ENCODE measurements at regions not wholly inside any gene's neighbourhood (a gene's known extent, or its start where the extent isn't known, plus 50 kb on each side); places are given as distances from the start of the nearest gene placed in this dataset.

DNA sequence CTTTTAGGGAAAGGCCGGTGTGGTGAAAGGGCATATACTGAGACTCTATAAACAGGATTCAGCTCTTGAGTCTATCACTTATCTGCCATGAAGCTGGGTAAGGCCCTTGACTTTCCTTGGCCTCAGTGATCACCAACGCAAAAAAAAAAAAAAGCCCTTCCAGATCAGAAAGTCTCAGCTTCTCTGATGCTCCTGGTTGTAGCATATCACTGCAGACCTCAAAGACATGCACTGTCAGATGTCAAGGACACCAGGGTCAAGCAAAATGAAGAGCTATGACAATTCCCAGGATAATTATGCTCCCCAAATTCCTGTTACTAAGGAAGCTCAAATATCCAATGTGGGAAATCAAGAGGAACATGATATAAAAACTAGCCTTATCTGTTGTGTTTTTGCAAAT lies 68.3 kb upstream of the IFNE start:
- no peak for TF ChIP-seq POLR2A (IDR thresholded peaks at IDR 0.05)
- TF ChIP-seq, protein P1, sequence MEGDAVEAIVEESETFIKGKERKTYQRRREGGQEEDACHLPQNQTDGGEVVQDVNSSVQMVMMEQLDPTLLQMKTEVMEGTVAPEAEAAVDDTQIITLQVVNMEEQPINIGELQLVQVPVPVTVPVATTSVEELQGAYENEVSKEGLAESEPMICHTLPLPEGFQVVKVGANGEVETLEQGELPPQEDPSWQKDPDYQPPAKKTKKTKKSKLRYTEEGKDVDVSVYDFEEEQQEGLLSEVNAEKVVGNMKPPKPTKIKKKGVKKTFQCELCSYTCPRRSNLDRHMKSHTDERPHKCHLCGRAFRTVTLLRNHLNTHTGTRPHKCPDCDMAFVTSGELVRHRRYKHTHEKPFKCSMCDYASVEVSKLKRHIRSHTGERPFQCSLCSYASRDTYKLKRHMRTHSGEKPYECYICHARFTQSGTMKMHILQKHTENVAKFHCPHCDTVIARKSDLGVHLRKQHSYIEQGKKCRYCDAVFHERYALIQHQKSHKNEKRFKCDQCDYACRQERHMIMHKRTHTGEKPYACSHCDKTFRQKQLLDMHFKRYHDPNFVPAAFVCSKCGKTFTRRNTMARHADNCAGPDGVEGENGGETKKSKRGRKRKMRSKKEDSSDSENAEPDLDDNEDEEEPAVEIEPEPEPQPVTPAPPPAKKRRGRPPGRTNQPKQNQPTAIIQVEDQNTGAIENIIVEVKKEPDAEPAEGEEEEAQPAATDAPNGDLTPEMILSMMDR (IDR thresholded peaks at IDR 0.05 in 8 of 11, conservative IDR thresholded peaks at IDR 0.05 in 3 of 11): no peak
